K562 (cell line): ENCODE measurements at regions not wholly inside any gene's neighbourhood (a gene's known extent, or its start where the extent isn't known, plus 50 kb on each side); places are given as distances from the start of the nearest gene placed in this dataset.

Source experiments
- ATAC-seq: fragments of 200-7000 bp; cut with Tn5 transposase; 3 replicates; pipeline ENCODE4 v1.9.1; 2020; ENCODE audit warnings: moderate library complexity
- BruUV-seq: library from RNA; stranded (reverse); fragments of 400-500 nt; replicated peaks from 2 replicates; lab custom pipeline; 2021; lab: Mats Ljungman, UMichigan
- CTCF ChIA-PET: fragments of 300-600 bp; formaldehyde crosslinking; extraction: SDS; loops from one replicate; lab custom pipeline; 2021; ENCODE audit warnings: low intra/inter-chr PET ratio; lab: Yijun Ruan, JAX
- POLR2A ChIA-PET: fragments of 300-600, 350-650 bp; sonication (Branson Sonifier 250); formaldehyde crosslinking; extraction: SDS; loops from one replicate; lab custom pipeline; 2021; ENCODE audit warnings: antibody characterized with exemption, inconsistent platforms; lab: Yijun Ruan, JAX
- DNase-seq, 4 experiments: peaks; one replicate each; pipeline versions ENCODE4 v3.0.0 to v3.0.0-alpha.2; 2011 to 2018; ENCODE audit warnings: low spot score in 3 of 4, mixed read lengths in 3 of 4; ENCODE audit errors: extremely low read depth in 1 of 4
- FAIRE-seq: peaks from 2 replicates; lab custom pipeline; 2011; peaks lifted over from hg19 to GRCh38; lab: Jason Lieb, UNC
- H2AFZ ChIP-seq: 2 replicates; pipeline ENCODE4 v1.6.0; 2011; ENCODE audit warnings: low read depth, low read length, control low read depth, inconsistent platforms
- H3K27ac ChIP-seq: fragments of 200-600 bp; 3 replicates; pipeline ENCODE4 v1.8.0; 2011; ENCODE audit warnings: low read depth, mild to moderate bottlenecking, control low read depth, inconsistent platforms, low read length, moderate library complexity, mixed read lengths; ENCODE audit errors: extremely low read depth
- H3K27me3 ChIP-seq, 2 experiments: fragments of 300-600 bp in 1 of 2; 2 replicates in 1 of 2; 3 replicates in 1 of 2; pipeline versions ENCODE4 v1.6.0 to v1.8.0; 2011; ENCODE audit warnings: inconsistent platforms in 2 of 2, low read length in 2 of 2, mild to moderate bottlenecking in 1 of 2, mixed read lengths in 1 of 2, moderate library complexity in 1 of 2; ENCODE audit not compliant: control insufficient read depth in 2 of 2, insufficient read depth in 2 of 2
- H3K36me3 ChIP-seq: fragments of 300-600 bp; 3 replicates; pipeline ENCODE4 v1.8.0; 2011; ENCODE audit warnings: mild to moderate bottlenecking, low read length, inconsistent platforms; ENCODE audit not compliant: control insufficient read depth, insufficient read depth
- H3K4me1 ChIP-seq, 2 experiments: fragments of 200-600 bp in 1 of 2; replicated peaks in 1 of 2; 2 replicates in 1 of 2; 3 replicates in 1 of 2; pipeline versions ENCODE4 v1.5.1 to v1.8.0; 2011; ENCODE audit warnings: inconsistent platforms in 2 of 2, low read length in 2 of 2, mild to moderate bottlenecking in 1 of 2, mixed read lengths in 1 of 2, moderate library complexity in 1 of 2; ENCODE audit not compliant: control insufficient read depth in 2 of 2, insufficient read depth in 2 of 2
- H3K4me2 ChIP-seq: 2 replicates; pipeline ENCODE4 v1.6.1; 2011; ENCODE audit warnings: low read length, control low read depth, inconsistent platforms, mixed read lengths; ENCODE audit not compliant: insufficient read depth
- H3K4me3 ChIP-seq: fragments of 200-600 bp; sonication (generic), shearing (Covaris generic); 2 replicates; pipeline ENCODE4 v1.5.1; 2016; ENCODE audit warnings: control low read depth, inconsistent platforms
- H3K79me2 ChIP-seq: fragments of 200-600 bp; 3 replicates; pipeline ENCODE4 v1.8.0; 2011; ENCODE audit warnings: low read length, inconsistent platforms; ENCODE audit not compliant: control insufficient read depth, insufficient read depth
- H3K9ac ChIP-seq, 2 experiments: 2 replicates each; pipeline versions ENCODE4 v1.6.0 to v1.6.1; 2011; ENCODE audit warnings: low read depth in 2 of 2, low read length in 2 of 2, control low read depth in 1 of 2, inconsistent platforms in 1 of 2, mild to moderate bottlenecking in 1 of 2, mixed read lengths in 1 of 2; ENCODE audit not compliant: insufficient read depth in 1 of 2
- H3K9me1 ChIP-seq: one replicate; pipeline ENCODE4 v1.6.0; 2011; ENCODE audit warnings: inconsistent platforms, mild to moderate bottlenecking, low read length, moderate library complexity; ENCODE audit not compliant: control insufficient read depth, insufficient read depth
- H3K9me3 ChIP-seq: replicated peaks from 2 replicates; pipeline ENCODE4 v1.5.1; 2011; ENCODE audit warnings: low read depth, low read length, inconsistent platforms; ENCODE audit not compliant: control insufficient read depth, insufficient read depth
- H4K20me1 ChIP-seq: replicated peaks from 2 replicates; pipeline ENCODE4 v1.6.1; 2011; ENCODE audit warnings: low read length, inconsistent platforms, mixed read lengths; ENCODE audit not compliant: control insufficient read depth, insufficient read depth
- CREBBP ChIP-seq: IDR thresholded peaks from one replicate; pipeline ENCODE4 v1.6.1; 2012; ENCODE audit warnings: low read depth, mild to moderate bottlenecking, control low read depth, inconsistent platforms, low read length
- DACH1 ChIP-seq: fragments of 450-650 bp; IDR thresholded peaks from 2 replicates; pipeline ENCODE4 v1.6.1; 2018; ENCODE audit not compliant: partially characterized antibody
- SRSF1 ChIP-seq: fragments of 200-400 bp; formaldehyde crosslinking; IDR thresholded peaks from 2 replicates; pipeline ENCODE4 v1.6.1; 2017; ENCODE audit warnings: mild to moderate bottlenecking, low read depth, low read length, moderate library complexity
- YY1 ChIP-seq, 3 experiments: IDR thresholded peaks; 2 replicates each; pipeline ENCODE4 v1.6.1; 2011; ENCODE audit warnings: low read length in 2 of 3, mild to moderate bottlenecking in 2 of 3, moderate library complexity in 2 of 3, borderline replicate concordance in 1 of 3, control low read depth in 1 of 3, low read depth in 1 of 3; ENCODE audit not compliant: insufficient read depth in 3 of 3, insufficient replicate concordance in 2 of 3, control insufficient read depth in 1 of 3, insufficient read length in 1 of 3; ENCODE audit errors: extremely low read depth in 1 of 3
- WGBS: fragments of 100-300 bp; shearing (Covaris generic); methylation state at CpG from one replicate; pipeline ENCODE4 v1.1.6; 2016; ENCODE audit warnings: low coverage, mixed read lengths; ENCODE audit not compliant: insufficient coverage; ENCODE audit errors: missing lambda C conversion rate; 5-methylcytosine and 5-hydroxymethylcytosine counted together
- in situ Hi-C: fragments of 300-500 bp; cut with MboI; formaldehyde crosslinking; loops from 4 replicates; pipeline ENCODE4 v1.15.0; 2018; ENCODE audit warnings: inconsistent platforms, mixed read lengths
- intact Hi-C: fragments of 100-400 bp; cut with micrococcal nuclease; formaldehyde crosslinking; loops from 2 replicates; pipeline ENCODE4 v1.14.2; 2022
- TF ChIP-seq, protein P1 (sequence below): sonication (generic); formaldehyde crosslinking; IDR thresholded peaks from 2 replicates; pipeline ENCODE4 v1.8.1; 2022; ENCODE audit warnings: missing genetic modification reagents
- TF ChIP-seq, protein P2 (sequence below): sonication (generic); formaldehyde crosslinking; IDR thresholded peaks from 2 replicates; pipeline ENCODE4 v1.8.0; 2022; ENCODE audit warnings: mild to moderate bottlenecking, missing genetic modification reagents, borderline replicate concordance
- TF ChIP-seq, protein P3 (sequence below): fragments of 250-450 bp; sonication (Bioruptor Pico); IDR thresholded peaks from 2 replicates; pipeline ENCODE4 v1.4.0; 2020
- TF ChIP-seq, protein P4 (sequence below): fragments of 250-450 bp; sonication (Bioruptor Pico); IDR thresholded peaks from 2 replicates; pipeline ENCODE4 v1.8.0; 2022; ENCODE audit warnings: moderate library complexity, mild to moderate bottlenecking, inconsistent platforms
- TF ChIP-seq, protein P5 (sequence below): fragments of 250-450 bp; sonication (Bioruptor Pico); IDR thresholded peaks from 2 replicates; pipeline ENCODE4 v1.5.0; 2020; ENCODE audit warnings: mild to moderate bottlenecking

DNA sequence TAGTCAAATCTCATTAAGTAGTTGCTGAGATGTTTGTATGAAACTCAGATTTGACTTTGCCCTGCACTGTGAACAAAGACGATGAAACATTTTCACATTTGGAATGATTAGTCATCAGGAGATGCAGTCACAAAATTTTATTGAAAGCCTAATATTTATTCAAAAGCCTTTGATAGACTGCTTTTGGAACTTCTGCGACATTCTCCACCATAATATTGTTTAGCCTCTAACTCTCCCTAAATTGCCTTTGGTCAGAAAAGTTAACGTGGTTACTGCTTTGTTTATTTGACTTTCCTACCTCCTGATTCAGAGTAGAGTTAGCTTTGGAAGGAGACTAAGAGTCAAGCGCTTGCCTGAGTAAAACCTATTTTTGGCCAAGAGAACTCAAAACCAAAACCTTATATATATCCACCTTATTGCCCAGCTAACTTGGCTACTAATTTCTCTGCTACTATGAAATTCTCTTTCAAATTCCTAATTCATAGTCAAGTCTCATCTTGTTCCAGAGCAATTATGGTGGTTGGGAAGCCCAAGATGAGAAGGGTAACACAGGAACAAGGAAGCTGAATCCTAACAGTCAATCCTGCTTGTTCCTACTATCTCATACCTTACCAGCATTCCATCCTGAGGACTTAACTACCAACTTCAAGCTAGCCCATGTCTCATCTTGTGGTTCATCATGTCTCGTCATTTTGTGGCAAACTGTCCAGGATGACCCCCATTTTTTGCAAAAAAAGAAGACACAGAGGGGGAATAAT lies 429.6 kb downstream of the USP25 start:
- in situ Hi-C loops: no loop called here
- H3K79me2 ChIP-seq: no peaks in the 10 kb centered on the region
- H3K4me2 ChIP-seq: no peak overlapping the region
- FAIRE-seq: no peak
- BruUV-seq: no TSS peak
- no peaks in the 10 kb centered on the region for H4K20me1 ChIP-seq
- ChIA-PET CTCF (no interaction called here), POLR2A (no interaction called here)
- no peaks in the 10 kb centered on the region for H3K9me3 ChIP-seq
- no peak overlapping the region for H2AFZ ChIP-seq
- no peaks in the 10 kb centered on the region for H3K27me3 ChIP-seq
- H3K4me1 ChIP-seq: no peaks in the 10 kb centered on the region
- no peak for DNase-seq
- no peaks in the 10 kb centered on the region for H3K9me1 ChIP-seq
- no peak for ATAC-seq
- no peak overlapping the region for H3K9ac ChIP-seq
- H3K36me3 ChIP-seq: no peaks in the 10 kb centered on the region
- WGBS: 0% methylated on average over 5 of the region's 5 CpGs
- H3K4me3 ChIP-seq: no peak overlapping the region
- intact Hi-C loops: no loop called here
- no peak overlapping the region for H3K27ac ChIP-seq
- TF ChIP-seq CREBBP: no peak
- TF ChIP-seq, protein P1, sequence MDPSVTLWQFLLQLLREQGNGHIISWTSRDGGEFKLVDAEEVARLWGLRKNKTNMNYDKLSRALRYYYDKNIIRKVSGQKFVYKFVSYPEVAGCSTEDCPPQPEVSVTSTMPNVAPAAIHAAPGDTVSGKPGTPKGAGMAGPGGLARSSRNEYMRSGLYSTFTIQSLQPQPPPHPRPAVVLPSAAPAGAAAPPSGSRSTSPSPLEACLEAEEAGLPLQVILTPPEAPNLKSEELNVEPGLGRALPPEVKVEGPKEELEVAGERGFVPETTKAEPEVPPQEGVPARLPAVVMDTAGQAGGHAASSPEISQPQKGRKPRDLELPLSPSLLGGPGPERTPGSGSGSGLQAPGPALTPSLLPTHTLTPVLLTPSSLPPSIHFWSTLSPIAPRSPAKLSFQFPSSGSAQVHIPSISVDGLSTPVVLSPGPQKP (CRISPR knock-in tag): no peak
- TF ChIP-seq SRSF1: no peak
- no peak for TF ChIP-seq DACH1
- TF ChIP-seq YY1 (IDR thresholded peaks at IDR 0.05; ENCODE audit: borderline replicate concordance in 1 of 3, control insufficient read depth in 1 of 3, extremely low read depth in 1 of 3, insufficient read depth in 3 of 3, insufficient read length in 1 of 3, insufficient replicate concordance in 2 of 3, low read depth in 1 of 3, low read length in 2 of 3): no peak
- TF ChIP-seq, protein P2, sequence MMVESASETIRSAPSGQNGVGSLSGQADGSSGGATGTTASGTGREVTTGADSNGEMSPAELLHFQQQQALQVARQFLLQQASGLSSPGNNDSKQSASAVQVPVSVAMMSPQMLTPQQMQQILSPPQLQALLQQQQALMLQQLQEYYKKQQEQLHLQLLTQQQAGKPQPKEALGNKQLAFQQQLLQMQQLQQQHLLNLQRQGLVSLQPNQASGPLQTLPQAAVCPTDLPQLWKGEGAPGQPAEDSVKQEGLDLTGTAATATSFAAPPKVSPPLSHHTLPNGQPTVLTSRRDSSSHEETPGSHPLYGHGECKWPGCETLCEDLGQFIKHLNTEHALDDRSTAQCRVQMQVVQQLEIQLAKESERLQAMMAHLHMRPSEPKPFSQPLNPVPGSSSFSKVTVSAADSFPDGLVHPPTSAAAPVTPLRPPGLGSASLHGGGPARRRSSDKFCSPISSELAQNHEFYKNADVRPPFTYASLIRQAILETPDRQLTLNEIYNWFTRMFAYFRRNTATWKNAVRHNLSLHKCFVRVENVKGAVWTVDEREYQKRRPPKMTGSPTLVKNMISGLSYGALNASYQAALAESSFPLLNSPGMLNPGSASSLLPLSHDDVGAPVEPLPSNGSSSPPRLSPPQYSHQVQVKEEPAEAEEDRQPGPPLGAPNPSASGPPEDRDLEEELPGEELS (CRISPR knock-in tag): no peak
- TF ChIP-seq, protein P3, sequence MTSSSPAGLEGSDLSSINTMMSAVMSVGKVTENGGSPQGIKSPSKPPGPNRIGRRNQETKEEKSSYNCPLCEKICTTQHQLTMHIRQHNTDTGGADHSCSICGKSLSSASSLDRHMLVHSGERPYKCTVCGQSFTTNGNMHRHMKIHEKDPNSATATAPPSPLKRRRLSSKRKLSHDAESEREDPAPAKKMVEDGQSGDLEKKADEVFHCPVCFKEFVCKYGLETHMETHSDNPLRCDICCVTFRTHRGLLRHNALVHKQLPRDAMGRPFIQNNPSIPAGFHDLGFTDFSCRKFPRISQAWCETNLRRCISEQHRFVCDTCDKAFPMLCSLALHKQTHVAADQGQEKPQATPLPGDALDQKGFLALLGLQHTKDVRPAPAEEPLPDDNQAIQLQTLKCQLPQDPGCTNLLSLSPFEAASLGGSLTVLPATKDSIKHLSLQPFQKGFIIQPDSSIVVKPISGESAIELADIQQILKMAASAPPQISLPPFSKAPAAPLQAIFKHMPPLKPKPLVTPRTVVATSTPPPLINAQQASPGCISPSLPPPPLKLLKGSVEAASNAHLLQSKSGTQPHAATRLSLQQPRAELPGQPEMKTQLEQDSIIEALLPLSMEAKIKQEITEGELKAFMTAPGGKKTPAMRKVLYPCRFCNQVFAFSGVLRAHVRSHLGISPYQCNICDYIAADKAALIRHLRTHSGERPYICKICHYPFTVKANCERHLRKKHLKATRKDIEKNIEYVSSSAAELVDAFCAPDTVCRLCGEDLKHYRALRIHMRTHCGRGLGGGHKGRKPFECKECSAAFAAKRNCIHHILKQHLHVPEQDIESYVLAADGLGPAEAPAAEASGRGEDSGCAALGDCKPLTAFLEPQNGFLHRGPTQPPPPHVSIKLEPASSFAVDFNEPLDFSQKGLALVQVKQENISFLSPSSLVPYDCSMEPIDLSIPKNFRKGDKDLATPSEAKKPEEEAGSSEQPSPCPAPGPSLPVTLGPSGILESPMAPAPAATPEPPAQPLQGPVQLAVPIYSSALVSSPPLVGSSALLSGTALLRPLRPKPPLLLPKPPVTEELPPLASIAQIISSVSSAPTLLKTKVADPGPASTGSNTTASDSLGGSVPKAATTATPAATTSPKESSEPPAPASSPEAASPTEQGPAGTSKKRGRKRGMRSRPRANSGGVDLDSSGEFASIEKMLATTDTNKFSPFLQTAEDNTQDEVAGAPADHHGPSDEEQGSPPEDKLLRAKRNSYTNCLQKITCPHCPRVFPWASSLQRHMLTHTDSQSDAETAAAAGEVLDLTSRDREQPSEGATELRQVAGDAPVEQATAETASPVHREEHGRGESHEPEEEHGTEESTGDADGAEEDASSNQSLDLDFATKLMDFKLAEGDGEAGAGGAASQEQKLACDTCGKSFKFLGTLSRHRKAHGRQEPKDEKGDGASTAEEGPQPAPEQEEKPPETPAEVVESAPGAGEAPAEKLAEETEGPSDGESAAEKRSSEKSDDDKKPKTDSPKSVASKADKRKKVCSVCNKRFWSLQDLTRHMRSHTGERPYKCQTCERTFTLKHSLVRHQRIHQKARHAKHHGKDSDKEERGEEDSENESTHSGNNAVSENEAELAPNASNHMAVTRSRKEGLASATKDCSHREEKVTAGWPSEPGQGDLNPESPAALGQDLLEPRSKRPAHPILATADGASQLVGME (CRISPR knock-in tag): no peak
- TF ChIP-seq, protein P4, sequence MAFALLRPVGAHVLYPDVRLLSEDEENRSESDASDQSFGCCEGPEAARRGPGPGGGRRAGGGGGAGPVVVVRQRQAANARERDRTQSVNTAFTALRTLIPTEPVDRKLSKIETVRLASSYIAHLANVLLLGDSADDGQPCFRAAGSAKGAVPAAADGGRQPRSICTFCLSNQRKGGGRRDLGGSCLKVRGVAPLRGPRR (CRISPR knock-in tag): no peak
- TF ChIP-seq, protein P5, sequence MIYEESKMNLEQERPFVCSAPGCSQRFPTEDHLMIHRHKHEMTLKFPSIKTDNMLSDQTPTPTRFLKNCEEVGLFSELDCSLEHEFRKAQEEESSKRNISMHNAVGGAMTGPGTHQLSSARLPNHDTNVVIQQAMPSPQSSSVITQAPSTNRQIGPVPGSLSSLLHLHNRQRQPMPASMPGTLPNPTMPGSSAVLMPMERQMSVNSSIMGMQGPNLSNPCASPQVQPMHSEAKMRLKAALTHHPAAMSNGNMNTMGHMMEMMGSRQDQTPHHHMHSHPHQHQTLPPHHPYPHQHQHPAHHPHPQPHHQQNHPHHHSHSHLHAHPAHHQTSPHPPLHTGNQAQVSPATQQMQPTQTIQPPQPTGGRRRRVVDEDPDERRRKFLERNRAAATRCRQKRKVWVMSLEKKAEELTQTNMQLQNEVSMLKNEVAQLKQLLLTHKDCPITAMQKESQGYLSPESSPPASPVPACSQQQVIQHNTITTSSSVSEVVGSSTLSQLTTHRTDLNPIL (CRISPR knock-in tag): no peak
